Lung (tissue), 11 donors: ENCODE measurements at regions not wholly inside any gene's neighbourhood (a gene's known extent, or its start where the extent isn't known, plus 50 kb on each side); places are given as distances from the start of the nearest gene placed in this dataset.

Experiments
- ATAC-seq: fragments of 200-7000 bp; cut with Tn5 transposase; one replicate; pipeline ENCODE4 v1.9.1; 2020; ENCODE audit warnings: moderate number of reproducible peaks; ENCODE audit not compliant: insufficient read depth, low FRiP score
- DNase-seq, 3 donors: peaks; one replicate each; pipeline ENCODE4 v3.0.0-alpha.2; 2013 to 2017
- H3K27ac ChIP-seq, 2 donors: one replicate each; pipeline ENCODE4 v1.5.1; 2013; ENCODE audit warnings: mild to moderate bottlenecking in 2 of 2, moderate library complexity in 2 of 2, control low read depth in 1 of 2, inconsistent platforms in 1 of 2, low read depth in 1 of 2, low read length in 1 of 2
- H3K27me3 ChIP-seq, 3 donors: one replicate each; pipeline ENCODE4 v1.5.1; 2013; ENCODE audit warnings: low read length in 2 of 3; ENCODE audit not compliant: control insufficient read depth in 3 of 3, insufficient read depth in 3 of 3
- H3K36me3 ChIP-seq, 4 donors: one replicate each; pipeline ENCODE4 v1.5.1; 2013; ENCODE audit warnings: low read length in 4 of 4, mild to moderate bottlenecking in 1 of 4, moderate library complexity in 1 of 4; ENCODE audit not compliant: control insufficient read depth in 4 of 4, insufficient read depth in 4 of 4
- H3K4me1 ChIP-seq, 5 donors: one replicate each; pipeline ENCODE4 v1.5.1; 2013; ENCODE audit warnings: low read length in 5 of 5, mild to moderate bottlenecking in 2 of 5, moderate library complexity in 1 of 5; ENCODE audit not compliant: control insufficient read depth in 5 of 5, insufficient read depth in 5 of 5
- H3K4me3 ChIP-seq: one replicate; pipeline ENCODE4 v1.5.1; 2013; ENCODE audit warnings: mild to moderate bottlenecking, control low read depth, moderate library complexity
- H3K9ac ChIP-seq, 2 donors: one replicate each; pipeline ENCODE4 v1.5.1; 2013; ENCODE audit warnings: low read length in 2 of 2, control low read depth in 1 of 2; ENCODE audit not compliant: insufficient read depth in 1 of 2
- H3K9me3 ChIP-seq, 4 donors: one replicate each; pipeline ENCODE4 v1.5.1; 2013; ENCODE audit warnings: low read length in 3 of 4, mild to moderate bottlenecking in 1 of 4, moderate library complexity in 1 of 4; ENCODE audit not compliant: control insufficient read depth in 4 of 4, insufficient read depth in 3 of 4
- CTCF ChIP-seq: IDR thresholded peaks from 2 replicates; pipeline ENCODE4 v1.5.1; 2012; ENCODE audit warnings: mild to moderate bottlenecking; ENCODE audit errors: control extremely low read depth, extremely low read depth
- WGBS, 2 donors: extraction: QIAGEN DNeasy Blood & Tissue Kit; methylation state at CpG; one replicate each; pipeline ENCODE4 v1.1.7; 2013; 5-methylcytosine and 5-hydroxymethylcytosine counted together
- donor health status: control.
- donor health status: control.
- donor health status: Bipolar disorder and iron deficiency.
- donor health status: healthy.
- donor health status: DM: yes; HTN: yes; CAD: no.

- WGBS, 2 donors, result 45 to 75% methylated on average over 3 of the region's 3 CpGs
- no peaks in the 10 kb centered on the region for H3K9me3 ChIP-seq
- H3K4me3 ChIP-seq, result no peak overlapping the region
- no peak for DNase-seq
- no peaks in the 10 kb centered on the region for H3K36me3 ChIP-seq
- peaks cover 0 to 3% (median 0%) of the 10 kb centered on the region in 3 donors for H3K27me3 ChIP-seq
- H3K4me1 ChIP-seq, result no peaks in the 10 kb centered on the region
- H3K9ac ChIP-seq, result no peak overlapping the region
- no peak for TF ChIP-seq CTCF
- no peak overlapping the region for H3K27ac ChIP-seq
- ATAC-seq, result no peak
These were observed 195.6 kb upstream of the MC4R start for GRCh38 chr18:60568220-60568619.

- Histone ChIP-seq H3K4me1 (no peaks in the 10 kb centered on the region), H3K4me3 (no peak overlapping the region), H3K9me3 (peaks cover 0 to 3% (median 0%) of the 10 kb centered on the region in 4 donors), H3K27me3 (peaks cover 0 to 3% (median 0%) of the 10 kb centered on the region in 3 donors), H3K27ac (no peak overlapping the region), H3K9ac (no peak overlapping the region), H3K36me3 (no peaks in the 10 kb centered on the region)
- 89 to 93% methylated on average over 1 of the region's 1 CpG for WGBS, 2 donors
- ATAC-seq (no peak), DNase-seq (no peak)
- TF ChIP-seq CTCF, result no peak
These were observed 197.6 kb upstream of the MC4R start for GRCh38 chr18:60570172-60570571.

GRCh38 chr18:60577457-60577856 lies 204.9 kb upstream of the MC4R start:
- H3K9ac ChIP-seq, result no peak overlapping the region
- no peaks in the 10 kb centered on the region for H3K4me1 ChIP-seq
- ATAC-seq (no peak), DNase-seq (no peak)
- H3K27me3 ChIP-seq, result no peaks in the 10 kb centered on the region
- H3K4me3 ChIP-seq, result no peak overlapping the region
- H3K36me3 ChIP-seq, result no peaks in the 10 kb centered on the region
- H3K9me3 ChIP-seq, result peaks cover 0 to 3% (median 0%) of the 10 kb centered on the region in 4 donors
- no peak overlapping the region for H3K27ac ChIP-seq
- TF ChIP-seq CTCF, result no peak
- 87 to 97% methylated on average over 1 of the region's 1 CpG for WGBS, 2 donors

- H3K27ac ChIP-seq, result no peak overlapping the region
- H3K27me3 ChIP-seq, result no peaks in the 10 kb centered on the region
- DNase-seq, result no peak
- no peak for TF ChIP-seq CTCF
- H3K9ac ChIP-seq, result no peak overlapping the region
- H3K4me3 ChIP-seq, result no peak overlapping the region
- peaks cover 0 to 2% (median 0%) of the 10 kb centered on the region in 4 donors for H3K9me3 ChIP-seq
- no peak for ATAC-seq
- H3K4me1 ChIP-seq, result no peaks in the 10 kb centered on the region
- no peaks in the 10 kb centered on the region for H3K36me3 ChIP-seq
These were observed 213.1 kb upstream of the MC4R start for GRCh38 chr18:60585670-60586069.
